RPMI8226 (cell line): ENCODE measurements at regions not wholly inside any gene's neighbourhood (a gene's known extent, or its start where the extent isn't known, plus 50 kb on each side); places are given as distances from the start of the nearest gene placed in this dataset.

Experiments
- DNase-seq: peaks from one replicate; pipeline ENCODE4 v3.0.0-alpha.2; 2015

GRCh38 chr2:180122874-180123273 lies 115.8 kb upstream of the CWC22 start:
- DNase-seq = no peak

- DNase-seq = no peak
Observed at GRCh38 chr2:180115675-180116074, 108.6 kb upstream of the CWC22 start.

GRCh38 chr2:180115269-180115668 lies 108.2 kb upstream of the CWC22 start:
- no peak for DNase-seq

- DNase-seq = no peak
Observed at GRCh38 chr2:180111901-180112300, 104.8 kb upstream of the CWC22 start.

DNA sequence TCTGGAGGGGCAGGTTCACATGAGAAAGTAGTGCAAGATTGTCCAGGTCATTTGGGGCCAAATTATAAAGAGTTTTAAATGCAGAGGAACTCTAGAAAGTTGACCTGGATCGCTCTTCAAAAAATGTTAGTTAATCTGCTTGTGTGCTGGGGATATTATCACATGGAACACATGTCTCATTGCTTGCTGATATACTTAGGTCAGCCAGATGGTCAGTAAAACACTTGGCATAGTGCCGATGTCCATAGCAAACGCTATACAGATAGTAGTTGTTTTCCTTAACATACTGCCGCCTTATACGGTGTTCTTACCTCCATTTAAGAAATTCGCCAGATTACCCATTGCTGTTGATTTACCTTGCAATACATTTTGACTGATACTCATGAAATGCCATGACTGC lies 103.4 kb upstream of the CWC22 start:
- no peak for DNase-seq

DNA sequence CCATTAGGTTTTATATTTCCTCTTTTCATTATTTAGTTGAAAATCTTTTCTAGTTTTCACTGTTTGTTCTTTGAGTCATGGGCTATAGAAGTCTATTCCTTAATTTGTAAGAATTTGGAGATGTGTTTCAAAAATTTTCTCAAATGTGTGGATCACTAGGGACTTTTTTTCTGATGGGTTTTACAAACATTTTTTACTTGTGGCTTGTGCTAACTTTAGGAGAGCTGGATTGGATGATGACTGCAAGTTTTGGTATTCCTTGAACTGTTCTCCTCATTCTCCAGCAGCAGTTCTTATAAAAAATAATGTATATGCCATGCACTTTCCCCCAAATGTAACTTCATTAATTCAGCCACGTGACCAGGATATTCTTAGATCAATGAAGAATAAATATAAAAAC lies 94.7 kb upstream of the CWC22 start:
- DNase-seq = no peak

DNA sequence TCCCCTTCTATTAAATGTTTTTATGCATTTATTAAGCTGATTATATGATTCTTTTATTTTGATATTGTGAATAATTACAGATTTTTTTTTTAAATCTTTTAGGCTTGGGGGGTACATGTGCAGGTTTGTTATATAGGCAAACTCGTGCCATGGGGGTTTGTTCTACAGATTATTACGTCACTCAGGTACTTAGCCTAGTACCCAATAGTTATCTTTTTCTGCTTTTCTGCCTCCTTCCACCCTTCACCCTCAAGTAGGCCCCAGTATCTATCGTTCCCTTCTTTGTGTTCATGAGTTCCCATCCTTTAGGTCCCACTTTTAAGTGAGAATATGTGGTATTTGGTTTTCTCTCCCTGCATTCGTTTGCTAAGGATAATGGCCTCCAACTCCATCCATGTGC lies 92.2 kb upstream of the CWC22 start:
- no peak for DNase-seq

DNA sequence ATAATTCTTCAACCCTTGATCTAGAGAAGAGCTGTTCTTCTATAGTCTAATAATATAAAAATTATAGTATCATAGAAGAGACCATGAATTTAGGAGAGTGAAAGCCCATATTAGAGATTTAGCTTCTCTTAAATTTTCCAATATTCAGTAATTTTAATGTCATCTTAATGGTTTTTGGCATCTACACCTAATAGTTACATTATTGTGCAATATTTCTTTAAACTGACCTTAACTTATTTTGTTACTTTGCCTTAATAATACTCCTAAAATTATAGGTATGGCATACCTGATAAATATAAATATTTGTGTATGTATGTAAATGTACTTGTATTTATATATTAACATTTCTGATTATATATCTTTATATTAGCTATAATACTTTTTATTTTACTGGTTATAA lies 78.0 kb upstream of the CWC22 start:
- no peak for DNase-seq

- no peak for DNase-seq
Observed at GRCh38 chr2:180077295-180077906, 70.3 kb upstream of the CWC22 start.

- no peak for DNase-seq
Observed at GRCh38 chr2:180075870-180076269, 68.8 kb upstream of the CWC22 start.

GRCh38 chr2:180071797-180072196 lies 64.7 kb upstream of the CWC22 start:
- no peak for DNase-seq

DNA sequence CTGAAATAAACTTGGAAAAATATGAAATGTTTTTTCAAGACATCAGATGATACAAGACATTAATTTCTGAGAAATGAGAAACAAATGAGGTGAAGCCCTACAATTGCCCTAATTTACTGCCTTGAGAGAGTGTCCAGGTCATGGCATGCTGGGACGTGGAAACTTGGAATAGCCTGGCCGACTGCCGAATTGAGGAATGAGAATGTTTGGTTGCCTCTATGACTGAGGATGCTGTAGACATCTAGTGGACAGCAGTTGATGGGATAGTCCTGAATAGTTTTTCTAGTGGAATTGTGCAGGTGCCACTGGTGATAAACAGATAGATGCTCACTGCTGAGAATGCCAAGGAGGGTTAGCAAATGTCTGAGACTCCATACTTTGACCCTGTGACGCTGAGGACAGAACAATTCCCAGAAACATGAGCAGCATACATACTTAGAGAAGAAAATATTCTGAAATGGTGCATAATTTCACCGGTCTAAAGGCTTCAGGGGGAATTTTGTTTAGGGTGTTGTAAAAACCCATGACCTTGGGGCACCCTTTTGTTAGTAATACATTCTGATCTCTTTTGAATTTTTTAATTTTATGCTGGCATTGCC lies 56.5 kb upstream of the CWC22 start:
- no peak for DNase-seq

DNA sequence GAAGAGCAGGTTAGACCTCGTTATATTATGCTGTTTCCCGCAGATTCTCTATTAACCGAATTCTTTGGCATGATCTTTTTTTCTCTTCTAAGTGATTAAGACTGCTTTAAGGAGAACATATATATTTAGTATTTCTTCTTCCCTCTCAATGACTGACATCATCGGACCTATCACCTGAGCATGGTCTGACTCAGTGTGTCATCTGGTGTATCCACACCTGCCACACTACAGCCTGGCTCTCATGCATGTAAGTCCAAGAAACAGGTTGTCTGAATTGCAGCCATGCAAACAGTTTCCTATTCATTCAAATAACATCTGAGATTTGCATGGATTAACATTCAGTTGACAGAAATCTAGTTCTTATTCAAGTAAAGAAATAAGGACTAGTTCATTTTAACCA lies 55.1 kb upstream of the CWC22 start:
- no peak for DNase-seq

GRCh38 chr2:180061546-180061945 lies 54.4 kb upstream of the CWC22 start:
- DNase-seq = no peak

- DNase-seq = no peak
Observed at GRCh38 chr2:180061085-180061484, 54.0 kb upstream of the CWC22 start.

DNA sequence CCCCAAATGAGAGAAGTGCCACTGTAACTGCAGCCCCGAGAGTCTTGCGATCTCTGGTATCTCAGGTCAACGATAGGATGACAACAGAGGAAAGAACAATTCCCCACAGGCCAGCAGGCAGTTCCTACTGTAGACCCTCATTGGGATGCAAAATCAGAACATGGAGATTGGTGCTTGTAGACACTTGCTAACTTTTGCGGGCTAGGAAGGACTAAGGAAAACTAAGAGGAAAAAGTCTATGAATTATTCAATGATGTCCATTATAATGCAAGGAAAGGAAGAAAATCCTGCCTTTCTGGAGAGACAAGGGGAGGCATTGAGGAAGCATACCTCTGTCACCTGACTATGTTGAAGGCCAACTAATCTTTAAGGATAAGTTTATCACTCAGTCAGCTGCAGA lies 51.9 kb upstream of the CWC22 start:
- no peak for DNase-seq

DNA sequence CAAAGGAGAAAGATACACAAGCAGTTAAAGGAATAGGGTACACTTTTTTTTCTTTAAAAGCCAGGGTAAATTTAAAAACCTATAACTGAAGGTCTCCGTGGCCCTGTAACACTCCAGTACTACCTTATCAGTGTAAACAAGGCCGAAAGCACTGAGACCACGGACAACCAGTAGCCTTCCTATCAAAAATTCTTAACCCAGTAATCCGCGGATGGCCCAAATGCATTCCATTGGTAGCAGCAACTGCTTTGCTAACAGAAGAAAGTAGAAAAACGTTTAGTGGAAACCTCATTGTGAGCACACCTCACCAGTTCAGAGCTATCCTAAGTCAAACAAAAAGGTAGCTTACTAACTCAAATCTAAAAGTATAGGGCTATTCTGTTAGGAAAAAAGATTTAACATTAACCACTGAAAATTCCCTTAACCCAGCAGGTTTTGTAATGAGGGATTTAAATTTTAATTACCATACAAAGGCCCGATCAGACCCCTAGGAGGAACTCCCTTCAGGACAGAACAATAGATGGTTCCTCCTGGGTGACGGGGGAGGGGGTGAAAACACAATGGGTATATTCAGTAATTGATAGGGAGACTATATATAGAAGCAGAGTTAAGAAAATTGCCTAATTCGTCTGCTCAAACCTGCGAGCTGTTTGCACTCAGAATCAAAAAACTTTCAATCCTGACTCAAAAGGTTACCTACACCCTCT lies 50.8 kb upstream of the CWC22 start:
- DNase-seq = no peak
